ENCODE measurements at regions not wholly inside any gene's neighbourhood (a gene's known extent, or its start where the extent isn't known, plus 50 kb on each side); places are given as distances from the start of the nearest gene placed in this dataset.

DNA sequence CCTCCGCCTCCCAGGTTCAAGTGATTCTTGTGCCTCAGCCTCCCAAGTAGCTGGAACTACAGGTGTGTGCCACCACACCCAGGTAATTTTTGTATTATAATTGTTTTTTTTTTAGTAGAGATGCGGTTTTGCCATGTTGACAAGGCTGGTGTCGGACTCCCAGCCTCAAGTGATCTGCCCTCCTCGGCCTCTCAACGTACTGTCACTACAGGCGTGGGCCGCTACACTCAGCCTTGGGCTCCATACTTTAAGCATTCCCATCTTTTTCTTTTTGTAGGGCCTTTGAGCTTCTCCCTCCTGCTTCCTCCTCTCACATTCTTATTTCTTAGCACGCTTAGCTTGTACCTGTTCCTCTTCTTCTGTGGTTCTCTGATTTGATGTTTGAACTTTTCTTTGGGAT lies 62.8 kb downstream of the SERPINA3 start:
- Histone ChIP-seq H3K27me3 (ENCODE audit: insufficient read depth, low read length, poor library complexity, severe bottlenecking) (no peaks in the 10 kb centered on the region), H3K4me2 (ENCODE audit: low read depth, low read length, poor library complexity, severe bottlenecking) (no peak overlapping the region), H3K9ac (ENCODE audit: low read depth, low read length, poor library complexity, severe bottlenecking) (no peak overlapping the region), H2AFZ (ENCODE audit: low read length) (no peak overlapping the region), H3K4me3 (ENCODE audit: low read length, poor library complexity, severe bottlenecking) (no peak overlapping the region), H3K79me2 (ENCODE audit: insufficient read depth, low read length) (no peaks in the 10 kb centered on the region), H3K9me3 (ENCODE audit: insufficient read depth, low read depth, low read length) (no peaks in the 10 kb centered on the region), H3K4me1 (ENCODE audit: insufficient read depth, low read length, poor library complexity, severe bottlenecking) (no peaks in the 10 kb centered on the region), H3K36me3 (ENCODE audit: insufficient read depth, low read length) (no peaks in the 10 kb centered on the region), H4K20me1 (ENCODE audit: insufficient read depth, low read length, poor library complexity, severe bottlenecking) (no peaks in the 10 kb centered on the region), H3F3A (ENCODE audit: low read depth) (no peaks in the 10 kb centered on the region), H3K9me2 (replicated peaks; ENCODE audit: low read depth, low read length) (no peaks in the 10 kb centered on the region)
- TF ChIP-seq CTCF (conservative IDR thresholded peaks at IDR 0.05; ENCODE audit: low read length) = no peak
- no peak for TF ChIP-seq EZH2phosphoT487 (IDR thresholded peaks at IDR 0.05; ENCODE audit: borderline replicate concordance)

DNA sequence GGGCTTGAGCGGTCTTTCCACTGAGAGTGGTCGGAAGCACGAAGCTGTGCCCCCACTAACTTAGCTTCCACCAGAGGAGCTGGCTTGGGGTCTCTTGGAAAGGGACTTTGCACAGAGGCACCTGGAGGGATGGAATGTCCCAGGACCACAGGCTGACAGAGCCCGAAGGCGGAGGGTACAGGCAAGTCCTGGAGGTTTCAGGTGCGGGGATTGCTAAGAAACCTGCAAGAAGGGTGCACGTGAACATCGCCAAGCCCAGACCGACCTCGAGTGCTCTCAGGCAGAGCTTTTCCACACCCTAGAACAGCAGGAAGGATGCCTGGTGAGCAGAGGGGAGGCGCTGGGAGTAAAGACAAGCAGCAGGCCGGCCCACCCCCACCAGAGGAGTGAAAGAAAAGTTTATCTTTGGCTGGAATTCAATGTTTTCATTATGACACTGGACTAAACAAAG lies 61.6 kb downstream of the SERPINA3 start:
- Histone ChIP-seq H3K4me2 (ENCODE audit: low read depth, low read length, poor library complexity, severe bottlenecking) (no peak overlapping the region), H3K9ac (ENCODE audit: low read depth, low read length, poor library complexity, severe bottlenecking) (no peak overlapping the region), H3K27me3 (ENCODE audit: insufficient read depth, low read length, poor library complexity, severe bottlenecking) (no peaks in the 10 kb centered on the region), H3K36me3 (ENCODE audit: insufficient read depth, low read length) (no peaks in the 10 kb centered on the region), H3K4me1 (ENCODE audit: insufficient read depth, low read length, poor library complexity, severe bottlenecking) (no peaks in the 10 kb centered on the region), H4K20me1 (ENCODE audit: insufficient read depth, low read length, poor library complexity, severe bottlenecking) (no peaks in the 10 kb centered on the region), H3F3A (ENCODE audit: low read depth) (no peaks in the 10 kb centered on the region), H2AFZ (ENCODE audit: low read length) (no peak overlapping the region), H3K9me2 (replicated peaks; ENCODE audit: low read depth, low read length) (no peaks in the 10 kb centered on the region), H3K4me3 (ENCODE audit: low read length, poor library complexity, severe bottlenecking) (no peak overlapping the region), H3K9me3 (ENCODE audit: insufficient read depth, low read depth, low read length) (no peaks in the 10 kb centered on the region), H3K79me2 (ENCODE audit: insufficient read depth, low read length) (no peaks in the 10 kb centered on the region)
- TF ChIP-seq EZH2phosphoT487 (IDR thresholded peaks at IDR 0.05; ENCODE audit: borderline replicate concordance) = no peak
- no peak for TF ChIP-seq CTCF (conservative IDR thresholded peaks at IDR 0.05; ENCODE audit: low read length)
